ENCODE measurements at regions not wholly inside any gene's neighbourhood (a gene's known extent, or its start where the extent isn't known, plus 50 kb on each side); places are given as distances from the start of the nearest gene placed in this dataset.

GRCh38 chr5:135629666-135630065 lies 50.9 kb upstream of the CXCL14 start:
- TF ChIP-seq EZH2 (IDR thresholded peaks at IDR 0.05; ENCODE audit: low read depth, unreplicated experiment) (no peak), POLR2AphosphoS5 (IDR thresholded peaks at IDR 0.05; ENCODE audit: low read depth) (no peak), CTCF (conservative IDR thresholded peaks at IDR 0.05; ENCODE audit: low read depth in 2 of 2) (no peak), NANOG (IDR thresholded peaks at IDR 0.05; ENCODE audit: borderline replicate concordance) (no peak), EZH2phosphoT487 (IDR thresholded peaks at IDR 0.05; ENCODE audit: unreplicated experiment) (no peak), STAT1 (IDR thresholded peaks at IDR 0.05; ENCODE audit: unreplicated experiment) (no peak), ETS1 (IDR thresholded peaks at IDR 0.05) (no peak), REST (IDR thresholded peaks at IDR 0.05; ENCODE audit: unreplicated experiment) (no peak), JUNB (IDR thresholded peaks at IDR 0.05; ENCODE audit: unreplicated experiment) (no peak), CREB1 (CRISPR knock-in tag; IDR thresholded peaks at IDR 0.05; ENCODE audit: low read depth) (no peak)
